Fibroblast of the aortic adventitia (primary cell): ENCODE measurements at regions not wholly inside any gene's neighbourhood (a gene's known extent, or its start where the extent isn't known, plus 50 kb on each side); places are given as distances from the start of the nearest gene placed in this dataset.
A peak's percentile ranks its signal among the peaks of the same experiment; 100 is the strongest.

ENCODE experiments used
- DNase-seq: peaks from one replicate; pipeline ENCODE4 v3.0.0-alpha.2; 2010; ENCODE audit warnings: low read depth
- H3K4me3 ChIP-seq: 2 replicates; pipeline ENCODE4 v1.5.1; 2011; ENCODE audit warnings: low read depth, mild to moderate bottlenecking, control low read depth, low read length, moderate library complexity
- TF ChIP-seq, protein P1 (sequence below): IDR thresholded peaks from 2 replicates; pipeline ENCODE4 v1.5.1; 2011; ENCODE audit warnings: mild to moderate bottlenecking, low read length, control low read depth, inconsistent platforms; ENCODE audit not compliant: insufficient read depth

DNA sequence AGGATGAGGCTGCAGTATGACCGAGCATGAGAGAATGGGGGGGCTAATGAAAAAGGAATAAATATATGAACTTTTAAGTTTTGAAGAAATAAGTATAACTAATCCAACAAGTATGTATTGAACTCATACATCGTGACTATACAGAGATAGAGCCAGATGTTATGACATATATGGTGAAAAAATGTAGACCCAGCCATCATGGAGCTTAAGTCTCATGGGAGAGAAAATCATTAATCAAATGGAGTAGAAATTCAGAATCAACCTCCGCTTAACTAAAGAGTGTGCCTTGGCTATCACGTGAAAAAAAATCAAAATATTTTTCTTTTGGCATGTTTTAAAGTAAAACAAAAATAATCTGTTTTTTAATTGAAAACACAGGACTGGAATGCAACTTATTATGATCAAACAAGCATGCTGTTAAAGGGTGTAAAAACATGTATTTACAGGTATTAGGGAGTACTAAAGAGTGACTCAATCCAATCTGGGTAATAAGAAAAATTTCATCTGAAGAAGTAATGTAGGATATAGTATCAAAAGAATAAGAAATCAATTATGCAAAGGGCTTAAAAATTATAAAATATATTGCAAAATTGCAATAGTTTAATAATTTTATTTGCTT, 868.5 kb upstream of the NUDT12 start:
- DNase-seq = peak; percentile 2
- H3K4me3 ChIP-seq = no peak overlapping the region
- TF ChIP-seq, protein P1, sequence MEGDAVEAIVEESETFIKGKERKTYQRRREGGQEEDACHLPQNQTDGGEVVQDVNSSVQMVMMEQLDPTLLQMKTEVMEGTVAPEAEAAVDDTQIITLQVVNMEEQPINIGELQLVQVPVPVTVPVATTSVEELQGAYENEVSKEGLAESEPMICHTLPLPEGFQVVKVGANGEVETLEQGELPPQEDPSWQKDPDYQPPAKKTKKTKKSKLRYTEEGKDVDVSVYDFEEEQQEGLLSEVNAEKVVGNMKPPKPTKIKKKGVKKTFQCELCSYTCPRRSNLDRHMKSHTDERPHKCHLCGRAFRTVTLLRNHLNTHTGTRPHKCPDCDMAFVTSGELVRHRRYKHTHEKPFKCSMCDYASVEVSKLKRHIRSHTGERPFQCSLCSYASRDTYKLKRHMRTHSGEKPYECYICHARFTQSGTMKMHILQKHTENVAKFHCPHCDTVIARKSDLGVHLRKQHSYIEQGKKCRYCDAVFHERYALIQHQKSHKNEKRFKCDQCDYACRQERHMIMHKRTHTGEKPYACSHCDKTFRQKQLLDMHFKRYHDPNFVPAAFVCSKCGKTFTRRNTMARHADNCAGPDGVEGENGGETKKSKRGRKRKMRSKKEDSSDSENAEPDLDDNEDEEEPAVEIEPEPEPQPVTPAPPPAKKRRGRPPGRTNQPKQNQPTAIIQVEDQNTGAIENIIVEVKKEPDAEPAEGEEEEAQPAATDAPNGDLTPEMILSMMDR = no peak

DNA sequence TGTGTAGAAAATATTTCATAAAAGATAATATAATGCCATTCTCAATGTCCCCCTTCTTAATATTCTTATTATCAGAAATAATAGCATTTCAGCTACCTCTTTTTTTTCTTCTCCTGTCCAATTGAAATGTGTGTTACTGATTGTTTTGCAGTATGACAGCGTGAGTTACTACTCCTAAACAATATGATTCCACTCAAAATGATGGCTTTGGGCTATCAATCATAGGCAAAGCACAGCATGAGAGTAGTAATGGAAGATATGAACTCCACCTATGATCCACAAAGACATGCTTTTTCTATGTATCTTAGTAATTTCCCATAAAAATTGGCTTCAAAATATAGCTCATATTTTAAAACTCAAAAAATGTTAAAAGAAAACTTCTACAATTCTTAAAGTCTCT, 867.3 kb upstream of the NUDT12 start:
- H3K4me3 ChIP-seq = no peak overlapping the region
- no peak for DNase-seq
- TF ChIP-seq, protein P1 = no peak

DNA sequence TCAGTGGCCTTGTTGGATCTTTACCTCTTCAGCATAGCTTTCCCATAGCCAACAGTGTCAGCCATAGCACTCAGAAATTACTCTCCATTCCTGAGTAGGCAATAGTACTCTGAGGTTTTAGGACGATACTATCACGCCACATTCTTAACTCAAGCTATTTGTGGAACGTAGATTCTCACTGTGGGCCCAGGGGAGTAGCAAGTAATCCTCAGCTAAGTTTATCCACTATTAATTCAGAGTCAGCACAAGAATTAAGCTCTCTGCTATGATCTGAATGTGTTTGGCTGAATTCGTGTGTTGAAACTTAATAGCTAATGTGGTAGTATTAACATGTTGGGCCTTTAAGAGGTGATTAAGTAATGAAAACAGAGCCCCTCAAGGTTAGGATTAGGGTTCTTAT, 858.8 kb upstream of the NUDT12 start:
- TF ChIP-seq, protein P1 = no peak
- DNase-seq = no peak
- no peak overlapping the region for H3K4me3 ChIP-seq

DNA sequence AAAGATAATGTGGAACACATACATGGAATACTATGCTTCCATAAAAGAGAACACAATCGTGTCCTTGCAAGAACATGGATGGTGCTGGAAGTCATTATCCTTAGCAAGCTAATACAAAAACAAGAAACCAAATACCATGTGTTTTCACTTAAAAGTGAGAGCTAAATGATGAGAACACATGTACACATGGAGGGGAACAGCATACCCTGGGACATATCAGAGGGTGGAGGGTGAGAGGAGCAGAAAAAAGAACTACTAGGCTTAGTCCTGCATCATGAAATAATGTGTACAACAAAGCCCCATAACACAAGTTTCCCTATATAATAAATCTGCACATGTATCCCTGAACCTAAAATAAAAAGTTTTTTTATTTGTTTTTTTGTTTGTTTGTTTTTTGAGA, 855.5 kb upstream of the NUDT12 start:
- DNase-seq = no peak

DNA sequence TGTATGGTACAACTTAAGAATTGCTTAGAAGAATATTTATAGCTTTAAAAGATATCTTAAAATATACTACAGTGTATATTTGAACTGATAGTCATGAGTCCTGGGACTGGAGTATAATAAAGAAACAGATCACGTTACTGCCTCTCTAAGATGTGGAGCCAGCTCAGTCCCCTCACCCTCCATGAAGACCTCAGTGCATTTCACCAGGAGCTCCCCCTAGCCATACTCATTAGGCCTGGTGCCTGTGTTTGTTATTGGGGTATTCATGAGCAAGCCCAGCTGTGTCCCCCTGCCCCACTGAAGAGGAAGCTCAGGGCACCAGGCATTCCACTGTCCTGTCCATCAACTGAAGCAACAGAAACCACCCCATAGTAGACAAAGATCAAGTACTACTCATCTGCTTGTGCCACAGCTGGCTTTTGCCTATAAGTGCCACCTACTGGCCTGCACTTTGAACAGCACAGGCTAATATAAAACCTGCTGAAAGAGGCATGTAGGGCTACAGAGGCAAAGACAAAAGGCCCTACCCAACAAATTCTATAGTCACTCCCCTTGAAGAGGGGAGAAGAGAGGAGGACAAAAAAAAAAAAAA, 850.2 kb upstream of the NUDT12 start:
- TF ChIP-seq, protein P1 = peak; percentile 64
- no peak overlapping the region for H3K4me3 ChIP-seq
- DNase-seq = peak; percentile 30

More for the DNA sequence above, 855.5 kb upstream of the NUDT12 start:
- H3K4me3 ChIP-seq = no peak overlapping the region
- TF ChIP-seq, protein P1 = no peak

DNA sequence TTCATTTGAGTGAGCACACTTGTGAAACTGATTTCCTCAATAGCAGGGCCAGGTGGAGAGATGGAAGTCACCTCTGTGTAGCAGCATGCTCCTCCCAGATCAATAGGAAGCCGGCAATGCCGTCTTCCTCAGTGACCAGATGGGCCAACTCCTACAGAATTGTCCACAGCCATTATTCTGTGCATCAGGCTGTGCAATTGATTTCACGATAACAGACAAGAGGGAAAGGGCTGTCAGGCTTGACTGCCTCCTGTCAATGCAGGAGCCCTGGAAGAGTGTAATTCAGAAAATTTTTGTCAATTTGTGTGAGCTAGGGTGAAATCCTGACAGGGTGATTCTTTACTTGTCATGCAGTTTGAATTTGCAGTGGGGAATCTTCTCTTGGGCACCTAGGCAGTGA, 838.4 kb upstream of the NUDT12 start:
- TF ChIP-seq, protein P1 = no peak

DNA sequence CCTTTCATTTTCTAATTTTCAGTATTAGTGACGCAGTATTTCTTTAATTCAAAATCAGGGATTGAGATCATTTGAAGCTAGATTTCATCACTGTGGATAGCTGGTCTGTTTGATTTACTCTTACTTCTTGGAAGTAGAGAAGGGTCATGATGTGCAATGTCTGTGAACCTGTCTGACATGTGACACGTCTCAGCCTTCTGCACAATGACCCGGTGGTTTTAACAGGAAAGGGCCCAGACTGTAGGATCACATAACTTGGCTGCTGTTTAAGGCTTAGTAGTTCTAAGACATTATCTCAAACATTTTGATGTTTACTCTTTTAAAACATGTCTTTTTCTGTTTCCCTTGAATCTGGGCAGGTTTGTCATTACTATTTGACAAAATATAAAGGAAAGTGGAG, 823.3 kb upstream of the NUDT12 start:
- DNase-seq = no peak
- TF ChIP-seq, protein P1 = no peak
- no peak overlapping the region for H3K4me3 ChIP-seq

More for the DNA sequence above, 838.4 kb upstream of the NUDT12 start:
- no peak overlapping the region for H3K4me3 ChIP-seq
- no peak for DNase-seq
